GM21526 (cell line): ENCODE measurements at regions not wholly inside any gene's neighbourhood (a gene's known extent, or its start where the extent isn't known, plus 50 kb on each side); places are given as distances from the start of the nearest gene placed in this dataset.
"Not testable (repeated sequence)": the region's sequence is repeated elsewhere in the genome, so short reads cannot be mapped to it uniquely, and the experiment has no call there.

Experiments used
- ATAC-seq: cut with Tn5 transposase; IDR thresholded peaks from one replicate; pipeline ENCODE4 v1.9.1; 2021; ENCODE audit warnings: moderate library complexity; ENCODE audit not compliant: unreplicated experiment, low FRiP score

GRCh38 chr6:165769884-165770283 is 106.8 kb upstream of the PDE10A start:
- ATAC-seq, result no peak

DNA sequence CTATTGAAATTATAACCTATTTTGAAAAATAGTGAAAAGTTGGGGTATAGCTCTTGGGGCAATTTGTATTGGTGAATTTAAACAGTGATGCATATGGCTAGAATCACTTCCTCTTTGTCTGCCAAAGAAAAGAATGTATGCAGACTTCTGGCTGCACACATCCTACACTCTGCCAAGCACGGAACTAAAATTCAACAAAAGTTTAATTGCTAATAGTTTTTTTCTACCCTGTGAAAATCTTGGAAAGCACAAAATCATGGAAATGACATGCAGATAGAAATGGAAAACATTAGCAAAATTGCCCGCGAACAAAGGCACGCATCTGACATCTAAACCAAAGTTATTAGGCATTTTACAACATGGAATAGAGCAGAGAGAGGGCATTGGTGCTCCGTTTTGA is 106.4 kb upstream of the PDE10A start:
- no peak for ATAC-seq

DNA sequence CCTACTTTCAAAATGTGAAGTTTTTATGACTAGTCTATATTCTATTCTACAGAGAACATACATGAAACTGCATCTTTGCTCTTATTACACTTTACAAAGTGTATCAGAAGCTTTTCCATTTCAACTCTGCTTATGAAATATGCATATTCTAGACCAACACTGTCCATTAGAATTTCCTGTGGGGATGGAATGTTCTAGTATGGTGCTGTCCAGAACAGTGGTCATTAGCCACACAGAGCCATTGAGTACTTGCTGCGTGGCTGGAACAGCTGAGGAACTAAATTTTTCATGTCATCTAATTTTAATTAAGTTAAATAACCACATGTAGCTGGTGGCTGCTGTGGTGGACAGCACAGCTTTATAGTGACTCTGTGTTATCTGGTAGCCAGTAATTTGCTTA is 105.9 kb upstream of the PDE10A start:
- no peak for ATAC-seq

DNA sequence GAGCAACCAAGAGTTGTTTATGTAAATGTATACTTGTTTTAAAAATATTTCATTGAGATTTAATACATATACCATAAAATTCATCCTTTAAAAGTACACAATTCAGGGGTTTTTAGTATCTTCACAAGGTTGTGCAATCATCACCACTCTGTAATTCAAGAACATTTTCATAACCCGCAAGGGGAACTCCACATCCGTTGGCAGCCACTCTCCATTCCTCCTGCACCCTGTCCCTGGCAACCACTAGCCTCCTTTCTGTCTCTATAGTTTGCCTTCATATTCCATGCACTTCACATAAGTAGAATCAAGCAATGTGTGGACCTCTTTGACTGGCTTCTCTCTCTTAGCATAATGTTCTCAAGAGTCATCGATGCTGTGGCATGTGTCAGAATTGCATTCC is 104.2 kb upstream of the PDE10A start:
- no peak for ATAC-seq

DNA sequence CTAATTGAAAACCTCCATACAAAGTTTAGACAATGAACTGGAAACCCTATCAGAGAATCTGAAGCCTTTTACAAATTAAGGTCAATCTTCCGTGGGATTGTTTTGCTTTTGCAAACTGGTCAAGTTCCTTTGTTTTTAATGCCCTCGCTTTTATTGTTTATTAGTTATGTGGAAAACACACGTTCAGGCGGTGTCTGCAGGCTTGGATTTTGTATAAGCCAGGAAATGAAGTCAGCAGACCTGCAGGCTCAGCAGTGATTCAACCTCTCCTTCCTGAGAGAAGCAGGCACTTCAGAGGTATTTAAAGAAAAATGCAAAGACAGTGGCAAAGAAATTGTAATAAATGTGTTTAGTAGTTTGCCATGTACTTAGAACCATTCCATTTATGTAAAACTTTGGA is 103.4 kb upstream of the PDE10A start:
- no peak for ATAC-seq

DNA sequence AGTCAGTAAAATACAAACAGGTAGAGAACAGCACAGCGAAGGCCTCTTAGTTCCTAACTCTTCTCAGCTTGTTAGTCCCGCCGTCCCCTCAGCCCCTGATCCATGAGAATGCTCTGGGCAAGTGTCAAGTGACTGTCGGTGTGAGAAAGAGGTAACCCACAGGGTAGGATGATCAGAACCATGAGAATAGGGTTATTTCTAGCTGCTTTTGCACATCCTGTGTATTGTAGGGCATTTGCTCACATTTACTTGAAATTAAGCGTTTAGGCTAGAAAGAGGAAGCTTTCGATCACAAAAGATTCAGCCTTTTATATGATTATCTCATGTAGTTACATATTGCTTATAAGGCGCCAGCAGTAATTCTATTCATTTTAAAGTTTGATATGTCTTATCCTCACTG is 103.0 kb upstream of the PDE10A start:
- no peak for ATAC-seq

DNA sequence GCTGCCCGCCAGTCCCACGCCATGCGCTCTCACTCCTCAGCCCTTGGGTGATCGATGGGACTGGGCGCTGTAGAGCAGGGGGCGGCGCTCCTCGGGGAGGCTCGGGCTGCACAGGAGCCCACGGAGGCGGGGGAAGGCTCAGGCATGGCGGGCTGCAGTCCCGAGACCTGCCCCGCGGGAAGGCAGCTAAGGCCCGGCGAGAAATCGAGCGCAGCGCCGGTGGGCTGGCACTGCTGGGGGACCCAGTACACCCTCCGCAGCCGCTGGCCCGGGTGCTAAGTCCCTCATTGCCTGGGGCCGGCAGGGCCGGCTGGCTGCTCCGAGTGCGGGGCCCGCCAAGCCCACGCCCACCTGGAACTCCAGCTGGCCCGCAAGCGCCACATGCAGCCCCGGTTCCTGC is 102.2 kb upstream of the PDE10A start:
- ATAC-seq, result not testable (repeated sequence)

DNA sequence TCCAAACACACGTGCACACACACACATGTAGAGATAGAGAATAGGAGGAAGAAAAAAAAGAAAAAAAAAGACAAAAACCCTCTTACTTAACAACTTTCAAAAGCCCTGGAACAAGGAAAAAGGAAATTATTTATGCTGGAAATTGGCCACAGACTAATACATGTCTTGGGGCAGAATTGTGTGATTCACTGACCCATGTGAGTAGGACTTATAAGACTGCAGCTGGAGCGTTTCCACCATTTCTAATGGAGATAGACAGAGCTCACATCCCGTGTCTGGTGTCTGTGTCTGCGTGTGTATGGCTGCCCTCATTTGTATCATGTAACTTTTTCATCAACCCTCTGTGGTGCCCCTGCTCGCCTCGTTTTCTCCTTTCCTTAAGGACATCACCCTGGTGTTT is 99.8 kb upstream of the PDE10A start:
- ATAC-seq, result no peak

GRCh38 chr6:165762125-165762524 is 99.1 kb upstream of the PDE10A start:
- no peak for ATAC-seq

DNA sequence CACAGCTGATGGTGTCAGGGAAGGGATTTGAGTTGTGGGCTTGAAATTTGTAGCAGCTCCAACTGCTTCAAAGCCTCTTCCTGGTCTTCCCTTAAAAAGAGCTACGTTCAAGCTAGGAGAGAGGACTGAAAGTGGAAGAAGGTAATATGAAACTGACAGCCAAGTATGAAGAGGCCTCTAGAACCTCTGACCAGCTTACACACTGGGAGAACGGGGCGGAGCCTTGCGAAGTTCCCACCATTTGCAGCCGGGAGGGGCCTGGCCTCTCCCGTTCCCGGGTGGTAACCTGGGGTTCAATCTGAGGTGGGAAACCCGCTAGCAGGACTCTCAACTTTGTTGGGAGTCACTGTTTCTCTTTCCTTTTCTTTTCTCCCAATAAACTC is 97.8 kb upstream of the PDE10A start:
- no peak for ATAC-seq

- no peak for ATAC-seq
Measured at GRCh38 chr6:165760126-165760802, 97.2 kb upstream of the PDE10A start.

DNA sequence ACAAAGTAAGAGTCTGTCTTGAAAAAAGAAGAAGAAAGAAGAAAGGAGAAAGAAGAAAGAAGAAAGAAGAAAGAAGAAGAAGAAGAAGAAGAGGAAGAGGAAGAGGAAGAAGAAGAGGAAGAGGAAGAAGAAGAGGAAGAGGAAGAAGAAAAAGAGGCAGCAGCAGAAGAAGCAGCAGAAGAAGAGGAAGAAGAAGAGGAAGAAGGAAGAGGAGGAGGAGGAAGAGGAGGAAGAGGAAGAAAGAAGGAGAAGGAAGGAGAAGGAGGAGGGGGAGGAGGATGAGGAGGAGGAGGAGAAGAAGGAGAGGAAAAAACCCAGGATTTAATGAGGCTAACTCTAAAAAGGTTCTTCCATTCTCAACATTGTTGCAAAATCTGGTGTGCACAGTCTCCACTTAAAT is 95.4 kb upstream of the PDE10A start:
- ATAC-seq, result no peak

DNA sequence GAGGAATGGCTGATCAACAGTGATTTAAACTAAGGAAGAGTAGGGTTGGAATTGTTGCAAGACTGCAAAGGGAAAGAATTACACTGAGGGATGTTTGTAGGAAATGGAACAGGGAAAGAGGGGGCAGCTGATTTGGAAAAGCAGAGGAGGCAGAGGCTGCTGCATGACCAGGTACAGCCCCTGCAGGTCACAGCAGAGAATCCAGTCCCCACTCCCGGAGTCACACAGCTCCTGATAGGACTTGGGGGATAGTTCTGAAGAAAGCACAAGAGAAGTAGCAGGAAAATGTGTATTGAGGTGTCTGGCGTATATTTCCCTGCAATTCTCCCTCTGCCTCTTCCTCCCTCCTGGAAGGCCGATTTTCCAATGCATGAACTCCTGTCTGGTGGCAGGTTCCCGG is 92.5 kb upstream of the PDE10A start:
- ATAC-seq, result no peak

DNA sequence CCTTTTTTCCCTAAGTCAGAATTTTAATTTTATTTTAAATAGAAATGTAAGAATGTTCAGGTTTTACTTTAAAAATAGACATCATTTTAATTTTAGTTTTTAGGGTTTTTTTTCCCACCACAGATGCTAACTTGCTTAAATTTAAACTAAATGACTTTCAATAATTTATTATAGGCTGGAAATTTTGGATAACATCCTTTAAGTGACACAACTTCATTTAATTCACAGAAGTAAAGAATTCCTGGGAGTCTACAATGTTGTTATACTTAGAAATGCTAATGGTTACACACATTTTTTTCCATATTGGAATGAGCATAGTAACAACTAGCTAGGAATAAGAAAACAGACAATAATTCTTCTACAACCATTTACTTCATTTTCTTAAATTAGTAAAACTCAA is 90.5 kb upstream of the PDE10A start:
- no peak for ATAC-seq

DNA sequence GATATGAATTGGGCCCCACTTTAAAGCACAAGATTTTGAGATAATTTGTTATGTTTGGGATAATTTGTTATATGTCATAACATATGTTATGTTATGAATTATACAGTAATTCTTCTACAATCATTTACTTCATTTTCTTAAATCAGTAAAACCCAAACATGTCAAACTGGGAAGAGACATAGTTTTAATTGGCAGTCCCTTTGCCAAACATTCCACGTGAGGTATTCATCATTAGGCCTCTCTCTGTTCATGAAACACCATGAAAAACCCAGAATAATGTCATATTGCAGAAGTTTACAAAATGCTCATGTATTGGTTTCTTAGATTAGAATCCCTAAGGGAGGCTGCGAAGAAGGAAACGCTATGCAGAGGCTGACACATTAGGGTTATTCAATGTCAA is 89.4 kb upstream of the PDE10A start:
- ATAC-seq, result no peak

- no peak for ATAC-seq
Measured at GRCh38 chr6:165751486-165751885, 88.4 kb upstream of the PDE10A start.

DNA sequence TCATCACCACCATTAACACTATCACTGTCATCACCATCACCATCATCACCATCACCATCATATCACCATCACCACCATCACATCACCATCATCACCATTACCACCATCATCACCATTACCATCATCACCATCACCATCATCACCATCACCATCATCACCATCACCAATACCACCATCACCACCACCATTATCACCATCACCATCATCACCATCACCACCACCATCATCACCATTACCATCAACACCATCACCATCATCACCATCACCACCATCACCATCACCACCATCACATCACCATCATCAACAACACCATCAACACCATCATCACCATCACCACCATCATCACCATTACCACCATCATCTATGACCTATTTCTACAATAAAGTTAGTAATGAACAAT is 86.1 kb upstream of the PDE10A start:
- no peak for ATAC-seq

- ATAC-seq, result no peak
Measured at GRCh38 chr6:165748390-165748789, 85.3 kb upstream of the PDE10A start.

- ATAC-seq, result no peak
Measured at GRCh38 chr6:165747963-165748362, 84.9 kb upstream of the PDE10A start.

GRCh38 chr6:165746331-165746730 is 83.3 kb upstream of the PDE10A start:
- no peak for ATAC-seq

DNA sequence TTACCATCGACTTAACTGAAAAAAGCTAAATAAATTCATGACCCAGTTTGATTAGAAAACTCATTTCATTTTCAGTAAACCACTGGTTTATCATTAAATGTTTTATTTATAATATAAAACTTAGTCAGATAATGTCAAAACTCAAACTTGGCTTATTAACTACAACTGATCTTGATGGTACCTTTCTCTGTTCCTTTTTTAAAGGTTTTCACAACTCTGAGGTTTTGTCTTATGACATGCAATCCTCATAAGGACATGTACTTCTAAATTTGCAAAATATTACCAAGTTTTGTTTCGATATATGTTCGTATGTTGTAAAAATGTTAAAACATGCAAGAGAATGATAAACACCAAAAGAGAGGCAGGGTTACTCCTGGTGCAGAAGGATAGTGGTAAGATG is 82.5 kb upstream of the PDE10A start:
- ATAC-seq, result no peak

DNA sequence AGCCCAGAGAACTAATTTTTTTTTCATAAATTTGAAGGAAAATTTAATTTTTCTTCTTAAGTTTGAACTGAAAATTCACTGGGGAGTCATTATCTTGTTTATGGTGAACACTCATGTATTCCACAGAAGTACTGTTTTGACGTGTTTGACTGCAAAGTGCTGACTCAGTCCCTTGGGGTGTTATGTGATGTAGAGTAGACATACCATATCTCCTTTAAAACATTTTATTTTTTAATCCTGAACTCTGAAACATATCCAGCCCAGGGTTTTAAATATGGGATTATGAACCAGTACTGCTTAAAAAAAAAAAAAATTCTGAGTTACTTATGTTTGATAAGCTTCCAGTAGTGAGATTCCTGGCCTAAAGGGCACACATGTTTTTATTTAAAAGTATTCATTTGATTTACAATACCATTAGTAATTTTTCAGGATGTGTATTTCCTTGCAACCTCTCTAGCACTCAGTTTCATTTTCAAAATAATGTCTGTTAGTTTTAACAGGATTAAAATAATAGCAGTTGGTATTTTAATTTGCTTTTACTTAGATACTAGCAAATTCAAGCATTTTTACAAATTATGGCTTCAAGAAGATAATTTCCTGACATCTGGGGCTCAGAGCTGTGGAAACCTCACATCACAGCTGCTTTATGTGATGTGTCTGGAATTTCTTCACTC is 81.7 kb upstream of the PDE10A start:
- no peak for ATAC-seq
